Fibroblast of skin of right biceps (primary cell): ENCODE measurements at regions not wholly inside any gene's neighbourhood (a gene's known extent, or its start where the extent isn't known, plus 50 kb on each side); places are given as distances from the start of the nearest gene placed in this dataset.
"Not testable (repeated sequence)": the region's sequence is repeated elsewhere in the genome, so short reads cannot be mapped to it uniquely, and the experiment has no call there.

Source experiments
- DNase-seq: peaks from one replicate; pipeline ENCODE4 v3.0.0-alpha.2; 2013

DNA sequence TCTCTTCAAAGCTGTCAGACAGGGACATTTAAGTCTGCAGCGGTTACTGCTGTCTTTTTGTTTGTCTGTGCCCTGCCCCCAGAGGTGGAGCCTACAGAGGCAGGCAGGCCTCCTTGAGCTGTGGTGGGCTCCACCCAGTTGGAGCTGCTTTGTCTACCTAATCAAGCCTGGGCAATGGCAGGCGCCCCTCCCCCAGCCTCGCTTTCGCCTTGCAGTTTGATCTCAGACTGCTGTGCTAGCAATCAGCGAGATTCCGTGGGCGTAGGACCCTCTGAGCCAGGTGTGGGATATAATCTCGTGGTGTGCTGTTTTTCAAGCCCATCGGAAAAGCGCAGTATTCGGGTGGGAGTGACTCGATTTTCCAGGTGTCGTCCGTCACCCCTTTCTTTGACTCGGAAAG is 648.1 kb upstream of the RAG2 start:
- not testable (repeated sequence) for DNase-seq

DNA sequence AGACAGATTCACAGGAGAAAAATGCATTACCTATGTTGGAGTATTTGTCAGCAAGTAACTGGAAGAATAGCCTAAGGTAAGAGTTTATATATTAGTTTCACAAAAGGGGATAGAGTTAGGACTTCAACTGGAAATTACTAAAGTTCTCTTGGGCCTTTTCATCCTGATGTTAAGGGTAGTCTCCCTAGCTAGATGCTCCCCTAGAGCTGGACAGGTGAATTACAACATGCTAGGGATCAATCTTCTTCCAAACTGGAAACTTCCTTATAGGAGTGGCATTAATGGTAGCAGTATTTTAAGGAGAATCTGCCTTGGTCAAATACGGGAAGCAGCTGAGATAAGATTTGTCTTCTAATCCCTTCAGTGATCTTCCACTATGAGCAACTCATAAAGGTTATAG is 632.8 kb upstream of the RAG2 start:
- DNase-seq: no peak

DNA sequence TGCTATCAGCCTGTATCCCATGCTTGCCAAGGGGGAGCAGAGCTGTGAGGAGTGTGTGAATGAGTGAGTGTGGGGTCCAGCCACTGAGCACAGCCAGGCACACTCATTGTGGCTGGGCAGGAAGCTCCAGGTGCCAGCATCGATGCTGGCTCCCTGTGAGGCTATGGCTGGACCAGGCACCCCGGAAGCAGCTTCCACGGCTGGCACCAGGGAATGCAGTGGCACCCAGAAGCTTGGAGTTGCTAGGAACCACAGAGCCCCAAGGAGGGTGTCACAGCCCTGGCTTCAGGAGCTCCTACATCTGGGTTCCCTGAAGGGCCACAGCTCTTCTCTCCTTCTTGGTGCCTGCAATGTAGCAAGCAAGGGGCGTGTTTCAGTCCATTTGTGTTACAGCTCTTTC is 625.9 kb upstream of the RAG2 start:
- no peak for DNase-seq

DNA sequence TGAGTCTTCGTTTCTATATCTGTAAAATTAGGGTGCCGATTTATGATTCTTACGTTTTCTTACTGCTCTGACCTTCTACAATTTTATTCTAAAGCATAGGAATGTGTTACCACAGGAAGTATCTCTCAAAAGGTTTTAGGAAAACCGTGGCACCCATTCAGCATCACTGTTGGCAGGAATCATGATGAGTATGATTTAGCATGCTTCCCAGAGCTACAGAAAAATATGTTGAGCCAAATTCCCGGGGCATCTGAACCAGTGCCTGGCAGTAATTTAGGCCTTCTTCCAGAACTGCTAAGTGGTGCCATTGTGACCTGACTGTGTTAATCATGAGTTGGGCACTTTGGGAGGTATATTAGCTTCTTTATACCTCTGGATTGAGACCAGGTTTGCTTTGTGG is 605.0 kb upstream of the RAG2 start:
- DNase-seq: no peak

DNA sequence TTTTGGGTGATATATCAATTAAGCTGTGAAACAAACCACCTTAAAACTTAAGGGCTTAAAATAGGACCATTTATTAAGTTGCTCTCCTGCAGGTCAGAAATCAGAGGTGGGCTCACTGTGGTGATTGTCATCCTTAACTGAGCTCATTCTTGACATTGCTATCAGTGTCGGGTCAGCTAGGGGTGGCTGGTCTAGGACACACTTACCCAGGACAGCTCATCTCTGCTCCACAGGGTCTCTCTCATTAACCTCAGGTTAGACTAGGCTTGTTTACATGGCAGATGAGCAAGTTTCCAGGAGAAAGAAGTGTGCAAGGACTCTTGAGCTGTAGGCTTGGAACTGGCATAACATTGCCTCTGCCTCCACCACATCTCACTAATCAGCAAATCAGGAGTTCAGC is 601.0 kb upstream of the RAG2 start:
- DNase-seq: no peak

DNA sequence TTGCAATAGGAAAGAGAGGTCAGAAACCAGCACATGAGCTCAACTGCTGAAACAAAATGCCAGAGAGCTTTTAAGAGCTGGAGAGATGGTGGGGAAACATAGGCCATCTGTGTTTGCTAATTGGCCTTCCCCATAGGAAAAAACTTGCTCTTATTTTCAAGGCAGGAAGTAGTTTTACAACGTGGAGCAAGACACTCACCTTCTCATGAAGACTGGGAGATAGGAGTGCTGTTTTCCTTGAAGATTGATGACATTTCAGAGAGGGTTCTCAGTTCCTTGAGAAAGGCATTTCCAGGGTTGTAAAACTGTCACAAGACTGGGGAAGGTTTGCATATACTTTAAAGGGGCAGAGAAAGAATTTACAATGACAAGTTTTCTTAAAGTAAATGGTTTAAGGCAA is 586.3 kb upstream of the RAG2 start:
- no peak for DNase-seq

DNA sequence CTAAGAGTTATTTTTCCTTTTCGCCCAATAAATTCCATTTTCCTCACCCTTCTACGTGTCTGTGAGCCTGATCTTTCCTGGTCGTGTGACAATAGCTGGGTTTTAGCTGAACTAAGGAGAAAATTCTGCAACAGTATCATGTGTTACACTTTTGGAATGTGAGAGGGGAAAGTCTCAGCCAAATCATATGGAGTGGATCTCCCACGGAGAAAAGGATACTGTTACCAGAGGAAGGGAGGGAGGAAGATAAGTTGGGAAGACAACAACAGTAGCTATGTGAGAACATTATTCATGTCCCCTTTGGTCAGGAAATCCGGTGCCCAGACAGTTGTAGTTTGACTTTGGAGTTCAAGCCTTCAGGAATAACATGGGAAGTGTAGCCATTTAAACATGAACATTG is 584.0 kb upstream of the RAG2 start:
- DNase-seq: no peak

DNA sequence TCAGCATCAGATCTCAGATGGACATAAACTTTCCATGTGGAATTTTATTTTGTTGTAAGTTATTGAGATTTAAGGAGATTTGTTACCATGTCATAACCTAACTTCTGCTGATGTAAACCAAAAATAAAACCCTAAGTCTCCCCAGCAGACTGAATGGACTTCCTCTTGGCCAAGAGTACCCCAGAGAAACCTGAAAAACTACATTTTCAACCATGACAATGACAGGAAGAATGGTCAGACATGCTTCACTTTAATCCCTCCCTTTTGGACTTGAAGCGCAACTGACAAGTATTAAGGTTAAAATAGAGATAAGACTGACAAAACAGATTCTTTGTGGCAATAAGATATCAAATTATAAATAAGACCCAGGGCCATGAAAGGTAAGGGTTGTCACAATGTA is 579.7 kb upstream of the RAG2 start:
- DNase-seq: no peak

DNA sequence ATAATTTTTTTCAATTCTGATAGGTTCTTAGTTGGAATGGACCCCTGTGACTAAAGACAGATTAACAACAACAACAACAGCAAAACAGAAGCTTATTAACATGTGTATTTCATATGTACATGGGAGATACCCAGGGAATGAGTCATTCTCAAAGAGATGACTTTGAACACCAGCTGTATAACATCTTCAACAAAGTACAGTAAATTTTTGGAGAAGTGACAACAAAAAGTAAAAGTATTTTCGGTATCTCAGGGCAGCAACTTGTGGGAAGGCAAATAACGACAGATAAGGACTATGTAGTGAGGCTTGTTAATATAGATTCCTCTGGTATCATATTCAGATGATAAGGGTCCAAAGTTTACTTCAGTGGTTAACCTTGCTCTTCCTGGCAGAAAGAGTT is 573.4 kb upstream of the RAG2 start:
- peak; percentile 2 for DNase-seq

DNA sequence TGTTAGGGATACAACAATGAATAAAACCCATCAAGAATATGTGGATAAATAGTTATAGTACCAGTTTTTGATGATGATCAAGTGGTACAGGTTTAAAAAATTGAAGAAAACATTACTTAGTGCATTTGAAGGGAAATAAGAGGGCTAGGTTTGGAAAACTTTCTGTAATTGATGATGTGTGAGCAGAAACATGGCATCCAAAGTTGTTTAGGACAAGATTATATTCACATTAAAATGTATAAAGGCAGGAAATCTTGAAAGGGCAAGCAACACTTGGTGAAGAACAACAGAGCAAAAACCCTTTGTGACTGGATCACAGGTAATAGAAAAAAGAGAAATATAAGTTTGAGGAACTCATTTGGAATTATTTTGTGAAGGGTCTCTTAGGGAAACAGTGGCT is 572.3 kb upstream of the RAG2 start:
- no peak for DNase-seq

DNA sequence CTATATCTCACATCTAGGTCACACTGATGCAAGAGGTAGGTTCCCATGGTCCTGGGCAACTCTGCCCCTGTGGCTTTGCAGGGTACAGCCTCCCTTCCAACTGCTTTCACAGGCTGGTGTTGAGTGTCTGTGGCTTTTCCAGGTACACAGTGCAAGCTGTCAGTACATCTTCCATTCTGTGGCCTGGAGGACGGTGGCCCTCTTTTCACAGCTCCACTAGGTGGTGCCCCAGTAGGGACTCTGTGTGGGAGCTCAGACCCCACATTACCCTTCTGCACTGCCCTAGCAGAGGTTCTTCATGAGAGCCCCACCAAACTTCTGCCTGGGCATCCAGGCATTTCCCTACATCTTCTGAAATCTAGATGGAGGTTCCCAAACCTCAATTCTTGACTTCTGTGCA is 547.4 kb upstream of the RAG2 start:
- DNase-seq: not testable (repeated sequence)

DNA sequence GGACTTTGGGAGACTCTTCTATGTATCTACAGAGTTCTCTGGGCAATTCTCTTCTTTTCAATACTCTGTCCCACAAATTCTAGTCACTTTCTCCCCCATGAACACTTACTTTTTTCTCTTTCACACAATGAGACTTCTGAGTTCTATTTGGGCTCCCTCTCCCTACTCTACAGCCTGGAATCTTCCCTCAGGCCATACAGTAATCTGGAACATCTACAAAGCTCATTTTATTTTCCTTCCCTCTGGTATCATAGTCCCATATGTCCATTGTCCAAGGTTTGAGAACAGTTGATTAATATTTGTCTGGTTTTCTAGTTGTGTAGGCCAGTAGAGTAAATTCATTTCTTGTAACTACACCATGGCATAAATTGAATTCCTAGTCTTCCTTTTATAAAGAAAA is 544.6 kb upstream of the RAG2 start:
- DNase-seq: no peak

DNA sequence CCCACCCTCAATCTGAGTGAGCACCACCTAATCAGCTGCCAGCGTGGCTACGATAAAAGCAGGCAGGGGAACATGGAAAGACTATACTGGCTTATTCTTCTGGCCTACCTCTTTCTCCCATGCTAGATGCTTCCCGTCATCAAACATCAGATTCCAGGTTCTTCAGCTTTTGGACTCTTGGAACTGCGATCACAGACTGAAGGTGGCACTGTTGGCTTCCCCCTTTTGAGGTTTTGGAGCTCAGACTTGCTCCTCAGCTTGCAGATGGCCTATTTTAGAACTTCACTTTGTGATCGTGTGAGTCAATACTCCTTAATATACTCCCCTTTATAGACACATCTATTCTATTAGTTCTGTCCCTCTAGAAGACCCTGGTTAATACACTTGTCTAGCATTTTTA is 543.7 kb upstream of the RAG2 start:
- DNase-seq: no peak

DNA sequence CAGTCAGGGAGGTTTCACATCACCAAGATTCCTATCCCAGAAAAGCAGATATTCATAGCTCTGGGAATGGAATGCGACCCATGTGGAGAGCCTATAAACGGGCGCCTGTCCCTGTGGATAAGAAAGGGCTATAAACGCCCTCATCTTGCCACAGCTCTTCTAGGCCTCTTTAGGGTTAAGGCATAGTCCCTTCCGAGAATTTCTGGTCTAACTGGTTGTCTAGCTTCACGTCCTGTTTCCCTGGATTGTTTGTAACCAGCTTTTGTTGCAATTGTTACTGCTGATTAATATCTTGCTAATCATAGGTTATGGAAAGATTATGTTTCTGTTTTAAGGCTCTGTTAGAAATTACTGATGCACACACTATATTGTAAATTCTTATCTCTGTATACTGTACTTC is 537.6 kb upstream of the RAG2 start:
- not testable (repeated sequence) for DNase-seq

DNA sequence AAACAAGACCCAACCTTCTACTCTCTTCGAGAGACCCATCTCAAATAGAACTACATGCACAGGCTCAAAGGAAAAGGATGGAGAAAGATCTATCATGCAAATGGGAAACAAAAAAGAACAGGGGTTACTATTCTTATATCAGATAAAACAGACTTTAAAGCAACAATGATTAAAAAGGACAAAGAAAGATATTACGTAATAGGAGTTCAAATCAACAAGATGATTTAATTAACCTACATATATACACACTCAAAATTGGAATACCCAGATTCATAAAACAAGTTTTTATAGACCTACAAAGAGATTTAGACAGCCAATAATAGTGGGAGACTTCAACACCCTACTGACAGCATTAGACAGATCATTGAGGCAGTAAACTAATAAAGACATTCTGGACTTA is 536.6 kb upstream of the RAG2 start:
- no peak for DNase-seq

DNA sequence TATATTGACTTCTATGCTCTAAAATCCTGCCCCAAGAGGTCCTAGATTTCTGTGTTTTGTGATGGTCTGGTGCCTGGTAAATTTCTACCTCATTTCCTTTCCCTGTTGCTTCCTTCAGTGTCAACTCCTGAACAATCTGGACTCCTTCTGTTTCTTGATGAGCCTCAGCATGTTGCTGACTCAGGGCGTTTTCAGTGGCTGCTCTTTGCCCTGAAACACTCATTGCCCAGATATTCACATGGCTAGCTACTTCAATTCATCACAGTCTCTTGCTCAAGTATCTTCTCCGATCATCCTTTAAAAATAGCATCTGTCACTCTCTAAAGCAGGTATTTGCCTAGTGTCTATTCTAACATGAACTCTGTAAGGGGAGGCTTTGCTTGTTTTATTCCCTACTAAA is 526.3 kb upstream of the RAG2 start:
- peak; percentile 22 for DNase-seq

DNA sequence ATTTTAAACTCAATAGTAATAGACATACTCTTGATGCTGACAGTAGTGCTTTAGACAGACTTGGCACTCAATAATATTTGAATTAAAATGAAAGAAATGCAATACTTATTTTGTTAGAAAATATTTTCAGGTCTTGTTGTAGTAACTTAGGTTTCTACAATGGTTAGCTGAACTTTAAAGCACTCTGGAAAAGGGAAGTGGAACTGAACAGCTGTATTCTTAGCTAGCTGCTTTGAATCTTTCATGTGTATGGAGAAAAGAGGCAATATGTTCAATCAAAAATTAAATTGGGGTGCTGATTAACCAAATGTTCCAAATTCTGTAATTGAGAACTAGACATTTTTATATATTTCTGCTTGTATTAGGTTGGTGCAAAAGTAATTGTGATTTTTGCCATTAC is 517.9 kb upstream of the RAG2 start:
- DNase-seq: no peak

DNA sequence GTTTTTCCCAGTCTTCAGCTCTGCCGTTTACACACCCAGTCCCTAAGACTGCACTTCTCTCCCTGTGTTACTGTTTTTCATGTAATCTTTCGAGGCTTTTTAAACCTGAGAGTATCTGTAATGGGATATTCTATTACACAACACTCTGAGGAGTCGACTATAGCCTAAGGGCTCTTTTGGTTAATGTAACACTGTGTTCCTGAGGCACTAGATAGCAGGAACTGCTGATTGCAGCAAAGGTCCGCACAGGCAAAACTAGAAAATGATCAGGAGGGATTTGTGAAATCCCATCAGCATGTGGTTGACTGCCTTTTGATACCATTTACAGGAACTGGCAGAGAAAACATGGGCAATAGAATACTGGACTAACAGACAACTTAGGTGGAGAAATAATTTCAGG is 512.3 kb upstream of the RAG2 start:
- DNase-seq: no peak

DNA sequence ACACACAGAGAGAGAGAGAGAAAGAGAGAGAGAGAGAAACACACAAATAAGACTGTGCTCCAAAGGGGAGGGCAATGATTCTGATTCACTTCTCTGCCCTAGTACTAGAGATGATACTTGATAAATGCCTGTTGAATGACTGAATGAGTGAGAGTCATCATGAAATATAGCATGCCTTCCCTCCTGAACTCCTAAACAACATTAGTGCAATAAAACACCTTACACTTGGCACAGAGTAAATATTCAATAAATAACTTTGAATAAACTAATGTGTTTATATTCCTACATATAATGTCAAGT is 511.2 kb upstream of the RAG2 start:
- DNase-seq: peak; percentile 46

DNA sequence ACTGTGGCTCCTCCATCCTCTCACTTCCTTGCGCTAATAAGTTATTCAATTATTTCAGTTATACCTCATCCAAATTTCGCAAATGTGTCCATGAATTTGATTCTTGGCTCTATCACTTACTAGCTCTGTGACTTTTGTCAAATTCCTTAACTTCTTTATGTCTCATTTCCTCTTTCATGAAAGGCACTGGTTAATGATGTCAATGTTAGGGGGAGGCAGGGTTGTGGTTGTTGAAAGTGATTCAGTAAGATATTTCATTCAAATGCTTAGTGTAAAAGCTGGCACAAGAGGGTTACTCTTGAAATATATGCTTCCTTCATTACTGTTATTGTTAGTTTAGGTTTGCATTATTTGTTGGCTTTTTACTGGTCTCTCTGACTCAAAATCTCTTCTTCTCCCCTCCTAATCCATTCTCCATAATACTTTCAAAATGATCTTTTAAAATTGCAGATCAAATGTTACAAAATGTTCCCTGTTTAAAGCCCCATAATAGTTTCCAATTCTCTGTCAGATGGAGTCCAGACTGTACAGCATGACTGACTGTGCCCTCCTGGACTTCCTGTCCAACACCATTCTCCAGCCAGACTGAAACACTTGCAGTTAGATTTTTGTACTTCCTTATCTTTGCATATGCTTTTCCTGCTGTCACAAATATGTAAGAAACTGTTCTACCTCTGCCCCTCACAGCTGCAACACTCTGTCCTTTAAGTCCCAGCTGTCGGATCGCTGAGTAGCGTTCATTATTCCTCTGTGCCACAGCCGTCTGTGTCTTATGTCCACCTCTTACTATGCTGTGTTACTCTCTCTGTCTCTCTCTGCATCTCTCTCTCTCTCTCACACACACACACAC is 510.6 kb upstream of the RAG2 start:
- peak; percentile 76 for DNase-seq

DNA sequence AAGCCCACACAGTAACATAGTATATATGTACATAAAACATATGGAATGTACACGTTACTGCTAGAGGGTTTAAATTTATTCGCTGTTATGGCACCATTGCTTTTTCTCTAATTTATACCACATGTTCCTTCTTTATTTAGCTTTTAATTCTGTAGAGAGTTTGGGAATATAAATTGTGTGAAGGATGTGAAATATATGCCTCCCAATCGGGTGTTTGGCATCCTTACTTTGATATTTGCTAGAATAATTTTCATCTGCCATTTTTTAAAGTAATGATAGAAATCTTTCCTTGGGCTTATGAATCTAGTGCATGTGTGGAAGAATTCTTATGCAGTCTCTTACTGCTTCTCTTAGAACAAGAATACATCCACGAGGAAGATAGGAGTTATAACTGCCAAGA is 509.8 kb upstream of the RAG2 start:
- DNase-seq: peak; percentile 1

DNA sequence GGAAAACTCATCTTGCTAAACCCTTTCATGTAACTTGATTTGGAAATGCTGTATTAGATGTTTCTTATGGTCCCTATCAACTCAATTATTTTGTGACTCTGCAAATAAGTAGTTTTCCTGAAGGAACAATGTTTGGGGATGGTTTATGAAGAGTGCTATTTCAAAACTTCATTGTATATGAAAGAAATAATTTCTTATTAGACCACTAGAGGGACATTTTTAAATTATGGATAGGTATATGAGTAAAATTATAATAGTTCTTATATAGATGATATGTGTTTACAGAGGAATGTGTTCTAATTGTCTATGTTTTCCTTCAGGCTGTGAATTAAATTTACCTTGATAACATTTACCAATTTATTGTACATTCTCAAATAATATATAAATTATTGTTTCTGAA is 509.4 kb upstream of the RAG2 start:
- peak; percentile 4 for DNase-seq

DNA sequence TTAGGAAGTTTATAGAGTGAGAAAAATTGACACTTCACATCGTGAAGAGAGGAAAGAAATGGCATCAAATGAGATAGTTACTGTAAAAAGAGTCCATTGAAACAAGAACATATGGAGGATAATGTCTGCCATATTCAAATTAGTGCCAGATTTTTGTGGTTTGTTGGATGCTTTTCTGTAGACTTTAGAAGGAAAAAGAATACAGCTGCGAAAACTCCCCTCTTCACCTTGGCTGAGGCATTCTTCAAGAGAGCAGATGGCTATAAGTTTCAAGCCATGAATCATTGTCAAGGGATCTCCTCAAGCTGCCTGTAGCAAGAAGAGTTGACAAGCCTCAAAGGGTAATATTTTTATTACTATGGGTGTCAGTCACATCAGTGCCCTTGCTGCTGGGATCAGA is 507.4 kb upstream of the RAG2 start:
- DNase-seq: peak; percentile 48

DNA sequence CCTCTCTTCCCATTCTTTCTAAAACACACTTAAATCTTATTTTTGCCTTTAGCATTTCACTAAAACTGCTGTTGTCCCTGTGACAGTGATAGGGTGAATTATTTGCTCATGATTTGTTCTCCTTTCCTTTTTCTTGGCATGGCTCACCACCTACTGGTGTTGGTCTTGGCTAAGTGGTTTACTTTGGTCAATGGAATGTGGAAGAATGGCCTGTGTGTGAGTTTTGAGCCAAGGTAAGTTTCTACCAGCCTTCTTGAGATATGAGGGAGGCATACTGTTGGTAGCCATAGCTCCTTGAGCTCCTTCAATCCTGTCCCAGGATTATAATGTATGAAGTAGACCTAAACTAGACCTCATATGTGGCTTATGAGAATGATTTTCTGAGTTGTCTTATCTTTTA is 506.3 kb upstream of the RAG2 start:
- no peak for DNase-seq

DNA sequence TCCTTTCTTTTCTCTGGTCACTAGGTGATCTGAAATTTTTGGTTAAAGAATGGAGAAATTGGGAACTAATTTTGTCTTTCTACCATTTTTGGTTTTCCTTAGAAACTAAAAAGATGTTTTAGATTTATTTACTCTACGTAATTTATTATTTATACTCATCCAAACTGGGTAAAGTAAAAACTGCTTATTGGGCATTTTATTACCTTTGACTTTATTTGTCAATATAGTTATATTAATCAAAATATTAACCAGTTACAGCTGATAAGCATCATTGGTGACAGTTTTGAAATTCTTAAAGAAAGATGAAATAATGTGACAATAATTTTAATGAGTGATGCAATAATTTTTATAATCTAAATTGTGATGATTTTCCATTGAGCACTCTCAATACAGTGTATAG is 502.0 kb upstream of the RAG2 start:
- DNase-seq: no peak

DNA sequence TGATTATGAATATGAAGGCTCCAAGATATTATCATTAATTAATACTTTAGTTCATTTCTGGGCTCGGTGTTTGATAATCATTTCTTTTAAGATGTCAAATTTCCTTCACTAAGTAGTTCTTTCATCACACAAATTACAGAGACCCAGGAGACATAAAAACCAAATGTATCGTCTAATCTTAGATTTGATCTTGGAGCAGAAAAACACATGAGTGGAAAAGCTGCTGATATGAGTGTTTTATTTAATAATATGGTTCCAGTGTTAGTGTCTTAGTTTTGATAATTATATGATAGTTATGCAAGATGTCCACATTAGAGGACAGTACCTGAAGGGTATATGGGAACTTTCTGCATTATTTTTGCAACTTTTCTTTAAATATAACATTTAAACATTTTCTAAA is 494.5 kb upstream of the RAG2 start:
- DNase-seq: no peak
